Activated naive CD8-positive, alpha-beta T cell treated with anti-CD3 and anti-CD28 coated beads for 36 hours (primary cell): ENCODE measurements at regions not wholly inside any gene's neighbourhood (a gene's known extent, or its start where the extent isn't known, plus 50 kb on each side); places are given as distances from the start of the nearest gene placed in this dataset.
"Not testable (repeated sequence)": the region's sequence is repeated elsewhere in the genome, so short reads cannot be mapped to it uniquely, and the experiment has no call there.

Experiments
- DNase-seq: peaks from one replicate; pipeline ENCODE4 v3.0.0; 2021
- H3K27ac Mint-ChIP-seq: one replicate; pipeline ENCODE4 v1.8.0; 2022; ENCODE audit warnings: mild to moderate bottlenecking, moderate library complexity, mixed read lengths
- H3K27me3 Mint-ChIP-seq: one replicate; pipeline ENCODE4 v1.8.0; 2022; ENCODE audit warnings: mild to moderate bottlenecking, mixed read lengths
- H3K36me3 Mint-ChIP-seq: one replicate; pipeline ENCODE4 v1.8.0; 2021; ENCODE audit warnings: mild to moderate bottlenecking, mixed read lengths
- H3K4me1 Mint-ChIP-seq: one replicate; pipeline ENCODE4 v1.8.0; 2021; ENCODE audit warnings: mixed read lengths
- H3K4me3 Mint-ChIP-seq: one replicate; pipeline ENCODE4 v1.8.0; 2022; ENCODE audit warnings: mild to moderate bottlenecking, moderate library complexity, mixed read lengths
- H3K9me3 Mint-ChIP-seq: one replicate; pipeline ENCODE4 v1.8.0; 2022; ENCODE audit warnings: mixed read lengths

DNA sequence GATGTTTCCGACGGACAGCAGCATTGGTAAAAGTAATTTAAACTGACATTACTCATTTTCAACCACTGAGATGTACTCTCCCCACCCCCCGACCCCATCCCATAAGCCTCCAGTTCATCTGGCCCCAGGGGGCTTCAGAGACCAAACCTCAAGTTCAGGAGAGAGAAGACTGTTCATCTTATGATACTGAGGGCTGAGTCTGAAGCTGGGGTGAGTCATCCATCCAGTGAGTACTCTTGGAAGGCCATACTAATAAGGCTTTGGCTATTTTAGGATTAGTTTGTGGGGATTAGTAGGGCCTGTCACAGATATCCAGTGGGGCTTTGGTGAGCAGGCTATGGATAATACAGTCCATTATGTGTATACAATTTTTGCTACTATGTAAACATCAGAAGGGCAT, 125.3 kb upstream of the APCDD1 start:
- H3K27ac Mint-ChIP-seq = no peak overlapping the region
- H3K4me1 Mint-ChIP-seq = no peaks in the 10 kb centered on the region
- no peak for DNase-seq
- no peaks in the 10 kb centered on the region for H3K27me3 Mint-ChIP-seq
- no peak overlapping the region for H3K4me3 Mint-ChIP-seq
- no peaks in the 10 kb centered on the region for H3K36me3 Mint-ChIP-seq
- H3K9me3 Mint-ChIP-seq = no peaks in the 10 kb centered on the region

DNA sequence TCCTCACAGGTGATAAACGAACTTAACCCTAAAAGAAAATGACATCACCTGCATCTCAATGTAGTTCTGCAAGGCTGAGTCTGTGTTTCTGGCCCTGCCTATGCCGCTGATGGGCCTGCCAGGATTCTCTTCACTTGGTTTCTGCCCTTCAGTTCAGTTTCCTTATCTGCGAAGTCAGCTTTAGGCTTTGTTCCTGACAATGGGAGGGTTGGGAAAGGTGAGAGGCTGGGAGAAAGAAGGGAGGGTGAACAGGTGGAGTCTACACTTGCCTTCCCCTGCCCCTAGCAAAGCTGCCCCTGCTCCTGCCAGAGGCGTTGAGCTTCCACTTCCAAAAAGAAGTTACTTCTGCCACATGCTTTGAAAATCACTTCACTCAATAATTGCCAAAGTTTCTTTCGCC, 124.0 kb upstream of the APCDD1 start:
- no peaks in the 10 kb centered on the region for H3K4me1 Mint-ChIP-seq
- DNase-seq = no peak
- no peaks in the 10 kb centered on the region for H3K27me3 Mint-ChIP-seq
- H3K4me3 Mint-ChIP-seq = no peak overlapping the region
- H3K27ac Mint-ChIP-seq = no peak overlapping the region
- H3K36me3 Mint-ChIP-seq = no peaks in the 10 kb centered on the region
- H3K9me3 Mint-ChIP-seq = no peaks in the 10 kb centered on the region

DNA sequence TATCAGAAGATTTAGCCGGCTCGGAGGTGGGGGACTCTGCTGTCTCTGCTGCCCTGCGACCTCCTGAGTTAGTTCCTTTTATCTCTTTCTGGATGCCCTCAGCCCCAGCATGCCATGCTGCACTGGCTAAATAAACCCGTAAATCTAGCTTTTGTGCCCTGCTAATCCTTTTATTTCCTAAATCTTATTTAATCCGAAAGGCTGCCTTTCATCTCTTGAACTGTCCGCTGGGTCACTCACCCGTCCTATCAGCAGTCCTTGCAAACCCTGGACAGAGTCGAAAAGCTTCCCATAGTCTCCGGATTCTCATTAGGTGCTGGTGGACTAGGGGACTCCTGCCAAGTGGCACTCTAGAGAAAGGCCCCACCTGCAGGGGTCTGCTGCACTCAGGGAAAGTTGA, 122.0 kb upstream of the APCDD1 start:
- Mint-ChIP-seq H3K4me3 (no peak overlapping the region), H3K9me3 (no peaks in the 10 kb centered on the region), H3K36me3 (no peaks in the 10 kb centered on the region), H3K4me1 (no peaks in the 10 kb centered on the region), H3K27ac (no peak overlapping the region), H3K27me3 (no peaks in the 10 kb centered on the region)
- no peak for DNase-seq

DNA sequence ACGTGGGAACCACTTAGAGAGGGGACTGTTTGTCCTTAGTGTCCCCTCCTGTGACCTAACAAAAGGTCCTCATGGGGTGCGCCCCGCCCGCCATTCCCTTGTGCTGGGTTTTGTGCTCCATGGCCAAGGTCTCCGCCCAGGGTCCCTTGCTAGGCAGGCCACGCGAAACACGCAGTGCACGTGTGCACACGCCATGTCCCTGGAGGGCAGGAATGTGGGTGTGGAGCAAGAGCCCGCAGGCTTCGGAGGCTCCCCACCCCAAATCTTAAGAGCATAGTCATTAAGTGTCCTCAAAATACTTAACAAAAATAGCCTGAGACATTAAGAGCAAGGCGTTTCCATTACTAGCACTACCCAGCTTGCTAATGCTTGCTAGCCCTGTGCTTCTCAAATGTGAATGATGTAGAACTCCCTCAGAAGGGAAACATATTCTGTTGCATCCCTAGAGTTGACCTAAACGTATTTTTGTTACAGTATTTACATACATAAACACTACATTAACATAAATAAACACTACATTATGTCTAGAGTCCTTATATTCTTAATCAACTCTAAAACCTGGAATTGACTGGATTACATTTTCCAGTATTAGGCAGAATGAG, 117.6 kb upstream of the APCDD1 start:
- Mint-ChIP-seq H3K4me1 (no peaks in the 10 kb centered on the region), H3K36me3 (no peaks in the 10 kb centered on the region), H3K9me3 (peaks cover 3% of the 10 kb centered on the region), H3K27me3 (no peaks in the 10 kb centered on the region), H3K27ac (no peak overlapping the region), H3K4me3 (no peak overlapping the region)
- no peak for DNase-seq

DNA sequence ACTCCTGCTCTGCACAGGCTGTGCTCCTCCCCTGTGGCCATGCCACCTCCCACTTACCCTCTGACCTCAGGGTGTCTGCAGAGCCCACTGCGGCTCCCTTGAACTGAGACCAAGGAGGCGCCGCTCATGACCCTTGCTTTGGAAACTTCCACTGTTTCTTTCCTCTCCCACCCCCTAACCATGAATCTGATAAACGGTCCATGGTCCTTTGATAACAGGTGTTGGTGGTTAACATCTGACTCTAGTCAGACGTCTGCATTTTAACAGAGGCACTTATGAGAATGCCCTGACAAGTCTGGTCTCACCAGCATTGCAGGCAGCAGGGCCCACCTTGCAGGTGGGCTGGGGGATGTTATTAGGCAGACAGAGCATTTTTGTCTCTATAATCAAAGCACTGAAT, 113.6 kb upstream of the APCDD1 start:
- H3K27me3 Mint-ChIP-seq = no peaks in the 10 kb centered on the region
- H3K36me3 Mint-ChIP-seq = no peaks in the 10 kb centered on the region
- no peak for DNase-seq
- peaks cover 3% of the 10 kb centered on the region for H3K9me3 Mint-ChIP-seq
- H3K27ac Mint-ChIP-seq = no peak overlapping the region
- no peaks in the 10 kb centered on the region for H3K4me1 Mint-ChIP-seq
- H3K4me3 Mint-ChIP-seq = no peak overlapping the region

DNA sequence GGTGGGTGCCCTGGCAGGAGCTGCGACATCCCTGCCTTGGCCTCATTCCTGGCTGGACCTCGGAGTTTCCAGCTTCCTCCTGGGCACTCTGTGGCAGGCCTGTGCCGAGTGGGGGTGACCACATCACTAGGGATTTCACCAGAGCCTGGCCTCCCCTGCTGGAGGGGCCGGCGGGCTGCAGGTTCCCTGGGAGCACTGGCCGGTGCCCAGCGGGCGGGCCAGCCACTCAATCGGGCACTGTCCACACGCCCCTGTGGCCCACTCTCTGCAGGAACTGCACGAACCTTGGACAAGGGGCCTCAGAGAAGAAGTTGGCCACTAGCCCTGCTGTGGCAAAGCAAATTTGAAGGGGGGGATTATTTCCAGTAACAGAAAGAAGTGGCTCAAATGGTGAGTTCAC, 110.7 kb upstream of the APCDD1 start:
- Mint-ChIP-seq H3K27ac (no peak overlapping the region), H3K36me3 (no peaks in the 10 kb centered on the region), H3K9me3 (peaks cover 3% of the 10 kb centered on the region), H3K27me3 (no peaks in the 10 kb centered on the region), H3K4me1 (no peaks in the 10 kb centered on the region), H3K4me3 (no peak overlapping the region)
- no peak for DNase-seq

DNA sequence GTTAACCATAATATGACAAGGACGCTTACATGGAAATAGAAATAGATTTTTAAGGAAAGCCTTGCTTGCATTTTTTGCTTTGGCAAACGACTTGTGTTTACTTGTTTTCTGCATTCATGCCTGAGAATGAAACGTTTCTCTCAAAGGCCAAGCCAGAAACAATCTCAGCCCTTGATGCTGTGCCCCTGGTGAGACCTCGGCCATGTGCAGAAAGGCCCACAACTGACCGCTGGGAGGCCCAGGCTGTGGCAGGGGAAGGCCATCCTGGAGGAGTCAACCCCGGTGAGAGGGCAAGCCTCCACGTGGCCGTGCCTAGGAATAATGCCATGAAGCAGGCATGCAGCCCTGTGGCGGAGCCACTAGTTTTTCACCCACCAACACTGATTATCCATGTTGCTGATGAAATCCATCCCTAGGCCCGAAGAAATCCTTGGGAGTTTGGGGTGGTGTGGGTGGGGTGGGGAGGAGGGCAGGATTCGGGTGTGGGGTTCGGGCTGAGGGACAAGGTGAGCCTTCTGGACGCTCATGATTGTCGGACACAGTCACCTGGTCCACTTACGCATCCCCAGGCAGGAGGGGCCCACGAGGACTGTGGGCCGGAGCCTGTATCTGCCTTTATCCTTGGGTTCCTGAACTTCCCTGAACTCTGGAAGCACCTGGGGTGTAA, 107.6 kb upstream of the APCDD1 start:
- H3K36me3 Mint-ChIP-seq = no peaks in the 10 kb centered on the region
- H3K4me3 Mint-ChIP-seq = no peak overlapping the region
- H3K27me3 Mint-ChIP-seq = no peaks in the 10 kb centered on the region
- no peaks in the 10 kb centered on the region for H3K9me3 Mint-ChIP-seq
- DNase-seq = no peak
- H3K4me1 Mint-ChIP-seq = no peaks in the 10 kb centered on the region
- H3K27ac Mint-ChIP-seq = no peak overlapping the region

DNA sequence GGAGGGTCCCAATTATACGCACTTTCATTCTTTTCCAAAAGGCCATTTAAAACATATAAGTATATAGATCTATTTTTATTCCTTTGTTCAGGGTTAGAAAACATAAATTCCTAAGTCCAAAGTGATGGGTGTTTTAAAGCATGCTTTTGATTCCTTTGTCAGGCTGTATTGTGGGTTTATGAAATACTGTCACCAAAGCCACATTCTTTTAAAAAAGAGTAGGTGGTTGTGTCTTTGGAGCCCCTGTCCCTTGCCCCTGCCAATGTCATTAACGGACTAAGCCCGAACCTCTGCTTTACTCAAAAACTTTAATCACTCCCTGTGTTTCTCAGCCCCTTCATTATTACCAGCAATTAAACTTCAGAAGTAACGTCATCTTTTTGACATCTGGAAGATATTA, 104.9 kb upstream of the APCDD1 start:
- no peak overlapping the region for H3K27ac Mint-ChIP-seq
- H3K4me1 Mint-ChIP-seq = no peaks in the 10 kb centered on the region

DNA sequence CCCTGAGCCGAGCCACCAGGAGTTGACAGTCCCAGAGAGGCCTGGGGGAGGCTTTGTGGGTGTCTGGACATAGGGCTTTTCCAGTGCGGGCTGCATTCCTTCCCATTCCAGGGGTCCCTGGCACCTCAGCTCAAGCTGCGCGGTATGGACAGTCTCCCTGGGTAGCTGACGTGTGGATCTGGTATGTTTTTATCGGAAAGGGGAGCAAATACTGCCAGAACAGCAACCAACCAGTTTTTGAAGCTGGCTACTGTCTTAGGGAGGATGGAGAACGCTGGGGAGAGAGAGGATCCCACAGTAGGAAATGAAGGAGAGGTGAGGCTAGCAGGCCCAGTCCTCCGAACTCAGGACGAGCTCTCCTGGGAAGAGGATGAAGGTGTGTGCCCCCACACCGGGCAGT, 103.8 kb upstream of the APCDD1 start:
- Mint-ChIP-seq H3K36me3 (no peaks in the 10 kb centered on the region), H3K27ac (no peak overlapping the region)

More for the DNA sequence above, 104.9 kb upstream of the APCDD1 start:
- Mint-ChIP-seq H3K4me3 (no peak overlapping the region), H3K27me3 (peaks cover 3% of the 10 kb centered on the region), H3K36me3 (no peaks in the 10 kb centered on the region), H3K9me3 (no peaks in the 10 kb centered on the region)
- no peak for DNase-seq

DNA sequence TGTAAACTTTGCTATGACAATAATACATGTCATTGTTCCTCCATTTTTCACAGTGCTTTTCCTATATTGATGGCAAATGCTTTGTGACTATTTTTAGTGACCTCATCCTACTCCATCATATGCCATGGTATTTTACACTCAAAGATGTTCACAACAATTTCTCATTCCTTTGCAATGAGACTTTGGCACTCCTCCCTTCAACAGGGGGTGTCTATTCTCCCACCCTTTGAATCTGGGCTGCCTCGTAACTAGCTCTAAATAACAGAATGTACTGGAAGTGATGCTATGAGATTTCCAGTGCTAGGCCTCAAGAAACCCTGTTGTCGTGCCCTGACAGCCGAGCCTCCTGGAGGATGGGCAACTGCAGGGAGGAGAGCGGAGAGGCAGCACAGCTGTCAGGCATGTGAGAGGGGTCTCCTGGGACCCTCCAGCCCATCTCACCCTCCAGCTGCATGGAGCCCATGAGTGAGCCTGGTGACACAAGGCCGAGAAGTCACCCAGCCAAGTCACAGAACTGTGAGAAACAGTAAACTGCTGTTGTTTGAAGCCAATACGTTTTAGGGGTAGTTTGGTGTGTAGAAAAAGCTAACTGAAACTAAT, 103.1 kb upstream of the APCDD1 start:
- H3K27ac Mint-ChIP-seq = no peak overlapping the region
- H3K4me3 Mint-ChIP-seq = no peak overlapping the region
- peaks cover 3% of the 10 kb centered on the region for H3K27me3 Mint-ChIP-seq
- no peak for DNase-seq
- no peaks in the 10 kb centered on the region for H3K4me1 Mint-ChIP-seq
- H3K9me3 Mint-ChIP-seq = peaks cover 5% of the 10 kb centered on the region
- peaks cover 2% of the 10 kb centered on the region for H3K36me3 Mint-ChIP-seq

More for the DNA sequence above, 103.8 kb upstream of the APCDD1 start:
- no peak overlapping the region for H3K4me3 Mint-ChIP-seq
- H3K4me1 Mint-ChIP-seq = no peaks in the 10 kb centered on the region
- H3K27me3 Mint-ChIP-seq = peaks cover 3% of the 10 kb centered on the region
- no peak for DNase-seq
- no peaks in the 10 kb centered on the region for H3K9me3 Mint-ChIP-seq

DNA sequence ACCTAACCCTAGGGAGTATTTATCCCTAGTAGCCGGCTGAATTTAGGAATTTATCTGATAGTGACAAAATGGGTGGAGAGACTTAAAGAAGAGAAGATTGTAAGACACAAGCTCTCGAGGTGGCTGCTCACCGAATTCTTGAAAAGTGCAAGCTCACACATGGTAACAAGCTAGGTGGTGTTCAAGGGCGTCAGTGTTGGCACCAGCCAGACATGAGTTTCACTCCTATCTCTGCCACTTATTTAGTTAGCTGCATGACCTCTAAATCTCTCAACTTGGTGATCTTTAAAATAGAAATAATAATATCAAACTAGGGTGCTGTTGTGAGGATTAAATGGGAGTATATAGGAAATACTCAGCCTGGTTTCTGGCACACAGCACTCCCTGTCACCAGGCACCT, 102.6 kb upstream of the APCDD1 start:
- H3K4me1 Mint-ChIP-seq = no peaks in the 10 kb centered on the region

DNA sequence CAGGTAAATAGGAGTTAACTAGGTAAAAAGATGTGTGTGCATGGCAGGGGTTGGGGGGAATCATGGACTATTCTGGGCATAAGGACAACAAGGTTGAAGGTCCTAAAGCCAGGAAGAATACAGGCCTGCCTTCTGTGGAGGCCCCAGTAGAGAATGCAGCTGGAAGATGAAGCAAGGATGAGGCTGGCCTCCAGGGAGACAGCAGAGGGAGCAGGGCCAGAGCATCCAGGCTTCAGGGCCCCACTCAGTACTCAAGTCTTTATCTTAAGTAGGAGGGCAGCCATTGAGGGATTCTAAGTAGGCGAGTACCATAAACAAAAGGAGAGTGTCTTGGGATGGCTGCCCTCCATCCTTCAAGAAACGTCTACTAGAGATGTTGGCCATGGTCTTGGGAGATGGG, 101.8 kb upstream of the APCDD1 start:
- Mint-ChIP-seq H3K36me3 (peaks cover 2% of the 10 kb centered on the region), H3K27ac (no peak overlapping the region), H3K4me1 (no peaks in the 10 kb centered on the region), H3K27me3 (peaks cover 3% of the 10 kb centered on the region), H3K9me3 (peaks cover 16% of the 10 kb centered on the region), H3K4me3 (no peak overlapping the region)
- DNase-seq = no peak

More for the DNA sequence above, 102.6 kb upstream of the APCDD1 start:
- no peak for DNase-seq
- Mint-ChIP-seq H3K27ac (no peak overlapping the region), H3K4me3 (no peak overlapping the region), H3K36me3 (peaks cover 2% of the 10 kb centered on the region), H3K9me3 (peaks cover 10% of the 10 kb centered on the region), H3K27me3 (peaks cover 3% of the 10 kb centered on the region)

DNA sequence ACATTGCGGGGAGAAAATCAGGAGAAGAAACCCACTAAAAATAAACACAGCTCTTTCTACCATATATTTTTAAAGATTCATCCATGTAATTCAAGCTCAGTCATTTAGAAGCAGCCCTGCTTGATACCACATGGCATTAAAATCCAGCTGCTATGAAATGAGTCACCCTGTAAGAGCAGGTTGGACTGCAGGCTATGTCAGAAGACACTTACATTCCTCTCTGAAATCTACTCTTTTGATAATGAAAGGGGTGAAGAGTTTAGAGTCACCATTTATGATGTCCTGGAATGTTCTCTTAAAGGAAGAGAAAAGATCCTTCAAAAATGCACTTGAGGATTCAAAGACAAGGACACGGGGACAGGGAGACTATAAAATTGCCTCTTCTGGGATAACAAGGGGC, 100.6 kb upstream of the APCDD1 start:
- DNase-seq = no peak
- Mint-ChIP-seq H3K4me3 (no peak overlapping the region), H3K9me3 (peaks cover 20% of the 10 kb centered on the region), H3K27me3 (peaks cover 3% of the 10 kb centered on the region), H3K27ac (no peak overlapping the region), H3K4me1 (no peaks in the 10 kb centered on the region), H3K36me3 (peaks cover 2% of the 10 kb centered on the region)

DNA sequence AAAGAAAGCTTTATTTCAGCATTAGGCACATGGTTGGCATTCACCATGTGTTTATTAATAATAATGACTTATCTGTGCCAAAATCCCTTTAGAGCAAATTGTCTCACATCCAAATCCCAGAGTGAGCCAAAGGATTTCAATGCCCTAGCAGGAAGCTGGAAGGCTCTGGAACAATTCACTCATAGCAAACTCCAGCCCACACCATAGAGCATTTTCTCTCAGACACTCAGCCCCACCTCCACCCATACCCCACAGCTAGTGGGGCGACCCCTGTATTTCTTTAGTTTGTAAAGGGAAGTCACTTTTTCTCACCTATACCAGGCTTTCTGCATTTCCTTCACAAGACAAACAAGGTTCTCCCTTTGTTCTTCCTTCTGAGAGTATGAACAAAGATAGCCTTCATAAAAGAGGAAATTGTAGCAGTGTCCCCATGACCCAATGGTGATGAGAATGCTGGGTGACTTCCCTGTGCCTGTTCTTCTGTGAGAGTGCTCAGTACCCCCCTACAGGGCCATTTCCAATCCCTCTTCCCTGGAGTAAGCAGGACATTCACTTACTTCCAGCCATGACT, 100.1 kb upstream of the APCDD1 start:
- no peak for DNase-seq
- Mint-ChIP-seq H3K27ac (no peak overlapping the region), H3K4me1 (no peaks in the 10 kb centered on the region), H3K36me3 (peaks cover 2% of the 10 kb centered on the region), H3K4me3 (no peak overlapping the region), H3K9me3 (peaks cover 20% of the 10 kb centered on the region), H3K27me3 (peaks cover 3% of the 10 kb centered on the region)

DNA sequence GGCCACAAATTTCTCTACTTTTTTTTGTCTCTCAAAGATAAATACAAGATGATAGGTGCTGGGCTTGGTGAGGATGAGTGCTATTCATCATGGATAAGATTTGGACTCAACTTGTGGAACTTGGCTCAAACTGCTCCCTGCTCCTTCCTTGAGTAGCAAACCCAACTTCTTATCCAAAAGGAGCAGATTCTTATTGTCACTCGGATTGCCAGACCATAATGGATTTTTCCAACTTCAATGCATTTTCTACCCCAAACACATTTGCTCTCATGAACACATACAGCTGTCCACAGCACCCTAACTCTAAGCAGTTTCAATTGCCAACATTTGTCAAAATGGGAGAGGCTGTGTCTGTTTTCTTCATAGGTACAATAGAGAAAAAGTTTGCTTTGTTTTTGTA, 99.5 kb upstream of the APCDD1 start:
- H3K4me1 Mint-ChIP-seq = no peaks in the 10 kb centered on the region
- no peak overlapping the region for H3K4me3 Mint-ChIP-seq
- H3K9me3 Mint-ChIP-seq = peaks cover 20% of the 10 kb centered on the region
- no peak overlapping the region for H3K27ac Mint-ChIP-seq
- no peak for DNase-seq
- H3K27me3 Mint-ChIP-seq = peaks cover 3% of the 10 kb centered on the region
- H3K36me3 Mint-ChIP-seq = peaks cover 2% of the 10 kb centered on the region

DNA sequence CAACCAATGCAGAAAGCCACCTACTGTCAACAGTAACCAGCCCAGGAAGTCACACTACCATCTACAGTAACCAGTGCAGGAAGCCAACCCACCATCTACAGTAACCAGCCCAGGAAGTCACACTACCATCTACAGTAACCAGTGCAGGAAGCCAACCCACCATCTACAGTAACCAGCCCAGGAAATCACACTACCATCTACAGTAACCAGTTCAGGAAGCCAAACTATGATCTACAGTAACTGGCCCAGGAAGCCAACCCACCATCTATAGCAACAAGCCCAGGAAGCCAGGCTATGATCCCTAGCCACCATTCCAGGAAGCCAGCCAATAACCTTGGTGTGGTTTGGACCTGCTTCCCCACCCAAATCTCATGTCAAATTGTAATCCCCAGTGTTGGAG, 97.4 kb upstream of the APCDD1 start:
- not testable (repeated sequence) for H3K36me3 Mint-ChIP-seq, H3K4me1 Mint-ChIP-seq, H3K27ac Mint-ChIP-seq, DNase-seq, H3K4me3 Mint-ChIP-seq, H3K27me3 Mint-ChIP-seq
- H3K9me3 Mint-ChIP-seq = peaks cover 20% of the 10 kb centered on the region
